BE2C (cell line): ENCODE measurements at regions not wholly inside any gene's neighbourhood (a gene's known extent, or its start where the extent isn't known, plus 50 kb on each side); places are given as distances from the start of the nearest gene placed in this dataset.

ENCODE experiments used
- DNase-seq: peaks from one replicate; pipeline ENCODE4 v3.0.0-alpha.2; 2020
- H3K27me3 ChIP-seq: fragments of 250-450 bp; sonication (Bioruptor Pico); 2 replicates; pipeline ENCODE4 v1.5.1; 2020; ENCODE audit warnings: mild to moderate bottlenecking
- H3K36me3 ChIP-seq: fragments of 250-450 bp; sonication (Bioruptor Pico); 2 replicates; pipeline ENCODE4 v1.5.1; 2020; ENCODE audit warnings: mild to moderate bottlenecking
- H3K4me1 ChIP-seq: fragments of 250-450 bp; sonication (Bioruptor Pico); 2 replicates; pipeline ENCODE4 v1.5.1; 2020
- H3K4me3 ChIP-seq: 2 replicates; pipeline ENCODE4 v1.5.1; 2011; ENCODE audit warnings: low read depth, low read length
- H3K9me3 ChIP-seq: fragments of 250-450 bp; sonication (Bioruptor Pico); 2 replicates; pipeline ENCODE4 v1.5.1; 2020
- TF ChIP-seq, protein P1 (sequence below): IDR thresholded peaks from 2 replicates; pipeline ENCODE4 v1.5.1; 2012; ENCODE audit warnings: mild to moderate bottlenecking, low read depth, low read length

DNA sequence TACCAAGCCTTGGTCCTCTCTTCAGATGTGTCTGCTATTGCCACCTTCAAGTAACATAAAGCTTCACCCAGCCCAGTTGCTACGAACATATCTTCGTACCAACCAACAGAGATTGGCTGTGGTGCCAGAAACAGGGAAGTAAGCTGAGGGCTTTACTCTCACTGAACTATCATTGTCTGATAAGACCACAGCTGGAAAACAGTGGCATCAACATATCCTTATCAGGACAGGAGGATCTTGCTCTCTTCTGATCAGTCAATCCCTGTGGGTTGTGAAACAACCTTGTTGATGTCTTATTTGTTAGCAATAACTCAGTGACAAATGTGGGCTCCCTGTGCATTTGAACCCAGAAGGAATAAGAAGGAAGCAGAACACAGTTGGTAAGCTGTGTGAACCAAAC, 446.3 kb upstream of the MAF start:
- Histone ChIP-seq H3K4me1 (no peaks in the 10 kb centered on the region), H3K9me3 (no peaks in the 10 kb centered on the region), H3K27me3 (no peaks in the 10 kb centered on the region), H3K36me3 (no peaks in the 10 kb centered on the region), H3K4me3 (no peak overlapping the region)
- DNase-seq = no peak
- TF ChIP-seq, protein P1, sequence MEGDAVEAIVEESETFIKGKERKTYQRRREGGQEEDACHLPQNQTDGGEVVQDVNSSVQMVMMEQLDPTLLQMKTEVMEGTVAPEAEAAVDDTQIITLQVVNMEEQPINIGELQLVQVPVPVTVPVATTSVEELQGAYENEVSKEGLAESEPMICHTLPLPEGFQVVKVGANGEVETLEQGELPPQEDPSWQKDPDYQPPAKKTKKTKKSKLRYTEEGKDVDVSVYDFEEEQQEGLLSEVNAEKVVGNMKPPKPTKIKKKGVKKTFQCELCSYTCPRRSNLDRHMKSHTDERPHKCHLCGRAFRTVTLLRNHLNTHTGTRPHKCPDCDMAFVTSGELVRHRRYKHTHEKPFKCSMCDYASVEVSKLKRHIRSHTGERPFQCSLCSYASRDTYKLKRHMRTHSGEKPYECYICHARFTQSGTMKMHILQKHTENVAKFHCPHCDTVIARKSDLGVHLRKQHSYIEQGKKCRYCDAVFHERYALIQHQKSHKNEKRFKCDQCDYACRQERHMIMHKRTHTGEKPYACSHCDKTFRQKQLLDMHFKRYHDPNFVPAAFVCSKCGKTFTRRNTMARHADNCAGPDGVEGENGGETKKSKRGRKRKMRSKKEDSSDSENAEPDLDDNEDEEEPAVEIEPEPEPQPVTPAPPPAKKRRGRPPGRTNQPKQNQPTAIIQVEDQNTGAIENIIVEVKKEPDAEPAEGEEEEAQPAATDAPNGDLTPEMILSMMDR = no peak

DNA sequence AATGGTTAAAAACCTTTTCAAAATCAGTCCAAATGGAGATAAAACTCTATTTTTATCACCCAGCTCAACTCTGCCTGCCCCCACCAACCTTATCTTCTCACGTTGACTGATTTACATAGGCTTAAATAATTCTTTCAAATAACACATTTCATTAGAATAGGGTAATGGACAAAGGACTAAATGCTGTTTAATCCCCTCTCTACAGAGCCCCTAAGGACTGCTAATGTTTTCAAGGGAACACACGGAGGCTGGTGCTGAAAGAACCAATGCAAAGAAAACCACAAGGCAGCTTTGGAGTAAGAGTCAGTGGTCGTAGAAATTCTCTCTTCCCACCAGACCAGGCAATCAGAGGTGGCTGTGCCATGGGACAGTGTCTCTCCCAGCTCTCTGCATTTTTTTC, 445.7 kb upstream of the MAF start:
- Histone ChIP-seq H3K27me3 (no peaks in the 10 kb centered on the region), H3K9me3 (no peaks in the 10 kb centered on the region), H3K4me3 (no peak overlapping the region), H3K36me3 (no peaks in the 10 kb centered on the region), H3K4me1 (no peaks in the 10 kb centered on the region)
- DNase-seq = no peak
- TF ChIP-seq, protein P1 = no peak

GRCh38 chr16:80045861-80046260, 445.3 kb upstream of the MAF start:
- H3K27me3 ChIP-seq = no peaks in the 10 kb centered on the region
- no peaks in the 10 kb centered on the region for H3K9me3 ChIP-seq
- H3K36me3 ChIP-seq = no peaks in the 10 kb centered on the region
- H3K4me1 ChIP-seq = no peaks in the 10 kb centered on the region
- TF ChIP-seq, protein P1 = no peak
- H3K4me3 ChIP-seq = no peak overlapping the region
- DNase-seq = no peak

DNA sequence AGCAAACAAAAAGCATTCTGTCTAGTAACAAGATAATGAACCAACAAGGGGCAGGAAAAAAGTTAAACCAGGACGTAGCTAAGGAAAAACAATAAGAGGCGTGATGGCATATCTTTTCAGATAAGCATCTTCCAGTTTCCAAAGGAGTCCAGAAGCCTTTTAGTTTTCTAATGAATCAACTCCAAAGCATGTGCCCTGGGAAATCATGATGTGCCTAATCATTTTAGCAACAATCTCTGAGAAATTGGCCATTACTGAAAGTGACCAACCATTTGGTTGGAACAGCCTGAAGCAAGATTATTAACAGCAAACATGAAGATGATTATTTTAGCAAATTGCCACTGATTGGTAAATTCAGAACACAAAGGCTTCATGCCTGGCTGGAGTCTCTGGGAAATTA, 440.9 kb upstream of the MAF start:
- Histone ChIP-seq H3K4me3 (no peak overlapping the region), H3K4me1 (no peaks in the 10 kb centered on the region), H3K27me3 (no peaks in the 10 kb centered on the region), H3K9me3 (no peaks in the 10 kb centered on the region; the same call in 1 of the 2 replicates), H3K36me3 (no peaks in the 10 kb centered on the region)
- no peak for DNase-seq
- TF ChIP-seq, protein P1 = no peak

DNA sequence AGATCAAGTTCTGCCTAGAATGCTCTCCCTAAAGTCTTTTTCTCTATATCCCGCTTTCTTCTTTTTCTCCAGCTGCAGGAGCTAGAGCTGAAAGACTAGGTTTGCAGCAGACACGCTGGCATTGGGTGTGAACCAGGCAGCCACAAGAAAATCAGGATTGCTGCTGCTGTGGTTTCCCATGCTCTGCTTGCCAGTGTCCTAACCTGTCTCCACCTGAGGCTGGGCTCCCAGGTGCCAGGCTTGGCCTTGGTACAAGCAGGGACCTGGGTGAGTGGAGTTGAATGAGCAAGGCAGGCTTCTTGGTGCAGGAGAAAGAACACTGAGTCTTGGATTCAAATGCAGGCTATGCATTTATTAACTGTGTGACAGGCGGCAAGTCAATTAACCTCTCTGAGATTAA, 440.3 kb upstream of the MAF start:
- TF ChIP-seq, protein P1 = no peak
- no peaks in the 10 kb centered on the region; the same call in 1 of the 2 replicates for H3K9me3 ChIP-seq
- no peak for DNase-seq
- no peaks in the 10 kb centered on the region for H3K36me3 ChIP-seq
- H3K4me1 ChIP-seq = no peaks in the 10 kb centered on the region
- H3K27me3 ChIP-seq = no peaks in the 10 kb centered on the region
- no peak overlapping the region for H3K4me3 ChIP-seq

GRCh38 chr16:80040413-80040812, 439.9 kb upstream of the MAF start:
- Histone ChIP-seq H3K27me3 (no peaks in the 10 kb centered on the region), H3K36me3 (no peaks in the 10 kb centered on the region), H3K4me1 (no peaks in the 10 kb centered on the region), H3K4me3 (no peak overlapping the region), H3K9me3 (no peaks in the 10 kb centered on the region; the same call in 1 of the 2 replicates)
- TF ChIP-seq, protein P1 = no peak
- no peak for DNase-seq
